Mesenchymal stem cell (in vitro differentiated cells and primary cell): ENCODE measurements at regions not wholly inside any gene's neighbourhood (a gene's known extent, or its start where the extent isn't known, plus 50 kb on each side); places are given as distances from the start of the nearest gene placed in this dataset.

Experiments used
- DNase-seq: peaks from one replicate; pipeline ENCODE4 v3.0.0-alpha.2; 2013
- H2AFZ ChIP-seq: one replicate; pipeline ENCODE4 v1.6.1; 2013; ENCODE audit warnings: low read depth, mild to moderate bottlenecking, control low read depth, inconsistent platforms, low read length, moderate library complexity
- H2AK5ac ChIP-seq: 2 replicates; pipeline ENCODE4 v1.6.1; 2013; ENCODE audit warnings: low read length, moderate library complexity, mild to moderate bottlenecking, inconsistent platforms; ENCODE audit not compliant: severe bottlenecking
- H2BK120ac ChIP-seq: one replicate; pipeline ENCODE4 v1.6.1; 2013; ENCODE audit warnings: low read depth, mild to moderate bottlenecking, inconsistent platforms, low read length, moderate library complexity
- H2BK12ac ChIP-seq, 2 experiments: one replicate each; pipeline ENCODE4 v1.6.1; 2013; ENCODE audit warnings: inconsistent platforms in 2 of 2, low read length in 2 of 2, mild to moderate bottlenecking in 2 of 2, moderate library complexity in 2 of 2, control low read depth in 1 of 2
- H2BK15ac ChIP-seq: one replicate; pipeline ENCODE4 v1.6.1; 2013; ENCODE audit warnings: mild to moderate bottlenecking, low read depth, inconsistent platforms; ENCODE audit not compliant: poor library complexity, severe bottlenecking
- H2BK5ac ChIP-seq: 2 replicates; pipeline ENCODE4 v1.6.1; 2013; ENCODE audit warnings: low read depth, mild to moderate bottlenecking, low read length, control low read depth, inconsistent platforms; ENCODE audit not compliant: poor library complexity, severe bottlenecking
- H3K14ac ChIP-seq, 2 experiments: one replicate each; pipeline ENCODE4 v1.6.1; 2013; ENCODE audit warnings: inconsistent platforms in 2 of 2, low read length in 2 of 2, control low read depth in 1 of 2, mild to moderate bottlenecking in 1 of 2, moderate library complexity in 1 of 2
- H3K18ac ChIP-seq, 2 experiments: one replicate each; pipeline ENCODE4 v1.6.1; 2013; ENCODE audit warnings: inconsistent platforms in 2 of 2, low read length in 2 of 2, control low read depth in 1 of 2, low read depth in 1 of 2, mild to moderate bottlenecking in 1 of 2
- H3K23ac ChIP-seq, 2 experiments: one replicate each; pipeline ENCODE4 v1.6.1; 2013; ENCODE audit warnings: inconsistent platforms in 2 of 2, low read length in 2 of 2, mild to moderate bottlenecking in 2 of 2, moderate library complexity in 2 of 2, control low read depth in 1 of 2
- H3K27ac ChIP-seq: 2 replicates; pipeline ENCODE4 v1.5.1; 2013; ENCODE audit warnings: mild to moderate bottlenecking, moderate library complexity, low read length, control low read depth, inconsistent platforms; ENCODE audit not compliant: poor library complexity, severe bottlenecking
- H3K27me3 ChIP-seq, 2 experiments: 2 replicates each; pipeline versions ENCODE4 v1.6.1 to v1.7.0; 2013; ENCODE audit warnings: low read length in 2 of 2, mild to moderate bottlenecking in 2 of 2, moderate library complexity in 2 of 2, control low read depth in 1 of 2, inconsistent platforms in 1 of 2; ENCODE audit not compliant: control insufficient read depth in 1 of 2, insufficient read depth in 1 of 2
- H3K36me3 ChIP-seq, 2 experiments: 2 replicates each; pipeline versions ENCODE4 v1.6.1 to v1.7.0; 2013; ENCODE audit warnings: low read length in 2 of 2, control low read depth in 1 of 2, inconsistent platforms in 1 of 2, low read depth in 1 of 2, mild to moderate bottlenecking in 1 of 2; ENCODE audit not compliant: insufficient read depth in 2 of 2, control insufficient read depth in 1 of 2
- H3K4ac ChIP-seq, 2 experiments: one replicate each; pipeline ENCODE4 v1.6.1; 2013; ENCODE audit warnings: inconsistent platforms in 2 of 2, low read length in 2 of 2, mild to moderate bottlenecking in 2 of 2, moderate library complexity in 2 of 2, control low read depth in 1 of 2, low read depth in 1 of 2
- H3K4me1 ChIP-seq: 2 replicates; pipeline ENCODE4 v1.6.1; 2013; ENCODE audit warnings: low read depth, low read length, control low read depth; ENCODE audit not compliant: control insufficient read depth, insufficient read depth
- H3K4me2 ChIP-seq: 2 replicates; pipeline ENCODE4 v1.6.1; 2013; ENCODE audit warnings: low read length, mild to moderate bottlenecking, inconsistent platforms; ENCODE audit not compliant: poor library complexity, severe bottlenecking
- H3K4me3 ChIP-seq, 2 experiments: 2 replicates each; pipeline versions ENCODE4 v1.5.1 to v1.7.0; 2013; ENCODE audit warnings: low read length in 2 of 2, mild to moderate bottlenecking in 2 of 2, control low read depth in 1 of 2, low read depth in 1 of 2; ENCODE audit not compliant: insufficient read depth in 1 of 2
- H3K79me1 ChIP-seq: replicated peaks from 2 replicates; pipeline ENCODE4 v1.6.1; 2013; ENCODE audit warnings: mild to moderate bottlenecking, control low read depth, low read length, inconsistent platforms; ENCODE audit not compliant: poor library complexity, severe bottlenecking
- H3K9ac ChIP-seq: 2 replicates; pipeline ENCODE4 v1.7.0; 2013; ENCODE audit warnings: mild to moderate bottlenecking, low read length, moderate library complexity
- H3K9me3 ChIP-seq: 2 replicates; pipeline ENCODE4 v1.7.0; 2013; ENCODE audit warnings: mild to moderate bottlenecking, low read length; ENCODE audit not compliant: control insufficient read depth
- H4K8ac ChIP-seq: one replicate; pipeline ENCODE4 v1.6.1; 2013; ENCODE audit warnings: inconsistent platforms, mild to moderate bottlenecking, low read length, moderate library complexity
- H4K91ac ChIP-seq: one replicate; pipeline ENCODE4 v1.6.1; 2013; ENCODE audit warnings: mild to moderate bottlenecking, low read length, inconsistent platforms
- WGBS: methylation state at CpG from one replicate; pipeline ENCODE4 v1.1.7; 2013; ENCODE audit warnings: mixed read lengths; 5-methylcytosine and 5-hydroxymethylcytosine counted together

DNA sequence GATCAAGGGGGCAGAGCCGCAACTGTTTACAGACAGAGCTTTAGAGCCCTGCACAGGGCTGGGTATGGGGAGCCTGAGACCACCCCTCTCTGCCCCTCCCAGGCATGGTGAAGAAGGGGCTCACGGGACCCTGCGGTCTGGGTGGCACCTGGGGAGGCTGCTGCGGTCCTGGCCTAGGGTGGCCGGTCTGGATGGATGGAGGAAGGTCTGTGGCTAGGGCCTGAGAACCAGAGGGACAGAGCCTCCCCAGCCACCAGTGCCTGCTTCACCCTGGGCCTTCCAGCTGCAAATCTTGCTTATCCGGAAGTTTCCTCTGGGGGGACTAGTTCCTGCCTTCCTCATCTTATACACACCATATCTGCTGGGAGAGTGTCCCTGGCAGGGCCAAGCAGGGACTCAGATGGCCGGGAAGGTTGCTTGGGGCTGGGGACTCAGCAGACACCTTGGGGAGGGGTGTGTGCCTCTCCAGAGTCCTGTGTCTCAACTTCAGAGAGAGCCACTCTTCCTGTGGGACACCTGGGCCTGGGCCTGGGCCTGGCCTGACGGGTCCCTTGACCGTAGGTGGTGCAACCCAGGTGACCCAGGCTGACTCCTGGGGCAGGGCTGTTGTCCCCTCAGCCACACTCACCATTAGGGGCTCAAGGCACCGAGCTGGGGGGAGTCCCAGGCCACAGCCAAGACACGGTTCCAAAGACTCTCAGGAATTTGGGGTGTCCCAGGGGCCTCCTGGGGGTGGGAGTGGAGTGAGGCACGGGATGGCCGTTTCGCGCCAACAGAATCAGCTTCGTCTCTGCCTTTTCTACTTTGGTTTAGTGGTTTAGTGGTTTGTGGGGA, 52.0 kb upstream of the ACTRT2 start:
- no peak overlapping the region for H4K91ac ChIP-seq
- H3K36me3 ChIP-seq = no peaks in the 10 kb centered on the region
- H2BK5ac ChIP-seq = no peak overlapping the region
- H3K23ac ChIP-seq = no peak overlapping the region
- no peak overlapping the region for H3K27ac ChIP-seq
- H2BK15ac ChIP-seq = no peak overlapping the region
- H3K18ac ChIP-seq = no peak overlapping the region
- H4K8ac ChIP-seq = no peak overlapping the region
- no peak overlapping the region for H3K4me3 ChIP-seq
- 79% methylated on average over 14 of the region's 16 CpGs for WGBS
- no peak overlapping the region for H2AFZ ChIP-seq
- H3K14ac ChIP-seq = no peak overlapping the region
- H3K4me1 ChIP-seq = no peaks in the 10 kb centered on the region
- H3K9ac ChIP-seq = no peak overlapping the region
- no peaks in the 10 kb centered on the region for H3K79me1 ChIP-seq
- no peak overlapping the region for H3K4ac ChIP-seq
- no peak overlapping the region for H3K4me2 ChIP-seq
- H2AK5ac ChIP-seq = no peak overlapping the region
- peaks cover 0 to 4% of the 10 kb centered on the region in 2 experiments for H3K27me3 ChIP-seq
- H2BK12ac ChIP-seq = no peak overlapping the region
- no peak overlapping the region for H2BK120ac ChIP-seq
- DNase-seq = no peak
- H3K9me3 ChIP-seq = peaks cover 5% of the 10 kb centered on the region

DNA sequence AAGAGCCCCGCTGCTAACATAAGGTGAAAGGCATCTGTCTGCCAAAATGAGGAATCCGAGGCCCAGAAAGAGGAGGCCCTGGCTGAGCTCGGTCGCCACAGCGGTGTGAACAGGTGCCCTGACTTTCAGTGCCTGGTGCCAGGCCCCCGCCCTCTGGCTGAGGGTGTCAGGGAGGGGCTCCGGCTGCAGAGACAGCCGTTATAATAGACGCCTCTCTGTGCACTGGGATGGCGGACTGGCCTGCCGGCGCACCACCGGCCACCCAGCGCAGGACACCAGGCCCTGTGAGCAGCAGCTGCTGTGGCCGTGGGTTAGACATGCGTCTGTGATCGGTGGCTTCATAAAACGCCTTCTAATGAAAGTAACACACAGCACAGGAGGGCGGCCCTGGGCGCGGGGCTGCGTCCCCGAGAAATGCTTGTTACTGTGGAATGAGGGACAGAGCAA, 51.4 kb upstream of the ACTRT2 start:
- H3K14ac ChIP-seq = no peak overlapping the region

GRCh38 chr1:2970311-2971071, 50.8 kb upstream of the ACTRT2 start:
- no peak overlapping the region for H3K4me3 ChIP-seq
- H2BK120ac ChIP-seq = no peak overlapping the region
- no peaks in the 10 kb centered on the region for H3K4me1 ChIP-seq
- H3K9ac ChIP-seq = no peak overlapping the region
- H3K27ac ChIP-seq = no peak overlapping the region
- no peak overlapping the region for H2AFZ ChIP-seq
- H2BK15ac ChIP-seq = no peak overlapping the region
- peaks cover 0 to 4% of the 10 kb centered on the region in 2 experiments for H3K27me3 ChIP-seq
- no peak overlapping the region for H3K4ac ChIP-seq
- H3K36me3 ChIP-seq = no peaks in the 10 kb centered on the region
- H3K18ac ChIP-seq = no peak overlapping the region
- no peak for DNase-seq
- H2AK5ac ChIP-seq = no peak overlapping the region
- no peak overlapping the region for H2BK5ac ChIP-seq
- 77% methylated on average over 23 of the region's 23 CpGs for WGBS
- H3K23ac ChIP-seq = no peak overlapping the region
- H3K79me1 ChIP-seq = no peaks in the 10 kb centered on the region
- no peak overlapping the region for H2BK12ac ChIP-seq
- no peak overlapping the region for H4K91ac ChIP-seq
- H3K14ac ChIP-seq = no peak overlapping the region
- H3K4me2 ChIP-seq = no peak overlapping the region
- no peaks in the 10 kb centered on the region for H3K9me3 ChIP-seq
- H4K8ac ChIP-seq = no peak overlapping the region

More for the DNA sequence above, 51.4 kb upstream of the ACTRT2 start:
- Histone ChIP-seq H3K36me3 (no peaks in the 10 kb centered on the region), H3K9me3 (no peaks in the 10 kb centered on the region), H2BK120ac (no peak overlapping the region), H2BK12ac (no peak overlapping the region), H3K4ac (no peak overlapping the region), H2BK5ac (no peak overlapping the region), H2AK5ac (no peak overlapping the region), H2BK15ac (no peak overlapping the region), H4K91ac (no peak overlapping the region), H4K8ac (no peak overlapping the region), H3K4me2 (no peak overlapping the region), H3K4me3 (no peak overlapping the region), H3K4me1 (no peaks in the 10 kb centered on the region), H3K9ac (no peak overlapping the region), H3K27ac (no peak overlapping the region), H3K23ac (no peak overlapping the region), H3K18ac (no peak overlapping the region), H2AFZ (no peak overlapping the region), H3K27me3 (peaks cover 0 to 4% of the 10 kb centered on the region in 2 experiments), H3K79me1 (no peaks in the 10 kb centered on the region)
- 83% methylated on average over 23 of the region's 23 CpGs for WGBS
- DNase-seq = no peak

DNA sequence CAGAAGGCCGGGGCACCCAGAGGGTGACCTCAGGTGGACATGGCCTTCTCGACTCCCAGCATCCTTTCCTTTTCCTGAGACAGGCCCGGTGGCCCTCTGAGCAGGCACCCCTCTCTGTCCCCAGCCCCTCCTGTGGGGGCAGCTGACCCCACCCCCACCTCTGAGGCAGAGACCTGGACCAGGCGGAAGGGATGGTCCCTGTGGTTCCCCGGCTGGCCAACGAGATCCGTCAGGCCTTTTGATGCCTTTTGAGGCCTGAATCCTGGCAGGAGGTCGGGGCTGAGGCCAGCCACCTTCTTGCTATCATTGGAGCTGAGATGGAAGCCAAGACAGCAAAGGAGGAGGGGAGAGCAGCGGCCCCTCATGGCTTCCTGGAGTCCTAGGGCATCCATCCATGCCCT, 50.2 kb upstream of the ACTRT2 start:
- no peak for DNase-seq
- Histone ChIP-seq H3K79me1 (no peaks in the 10 kb centered on the region), H4K8ac (no peak overlapping the region), H3K9me3 (no peaks in the 10 kb centered on the region), H2BK12ac (no peak overlapping the region), H2BK15ac (no peak overlapping the region), H3K27me3 (peaks cover 0 to 4% of the 10 kb centered on the region in 2 experiments), H3K4ac (no peak overlapping the region), H3K4me3 (no peak overlapping the region), H3K36me3 (no peaks in the 10 kb centered on the region), H2BK5ac (no peak overlapping the region), H3K23ac (no peak overlapping the region), H2AK5ac (no peak overlapping the region), H3K18ac (no peak overlapping the region), H3K4me2 (no peak overlapping the region), H3K4me1 (no peaks in the 10 kb centered on the region), H2AFZ (no peak overlapping the region), H3K9ac (no peak overlapping the region), H3K14ac (no peak overlapping the region), H2BK120ac (no peak overlapping the region), H3K27ac (no peak overlapping the region), H4K91ac (no peak overlapping the region)
- WGBS = 75% methylated on average over 9 of the region's 9 CpGs
